Mesenchymal stem cell (in vitro differentiated cells and primary cell): ENCODE measurements at regions not wholly inside any gene's neighbourhood (a gene's known extent, or its start where the extent isn't known, plus 50 kb on each side); places are given as distances from the start of the nearest gene placed in this dataset.
A peak's percentile ranks its signal among the peaks of the same experiment; 100 is the strongest.

ENCODE experiments used
- DNase-seq: peaks from one replicate; pipeline ENCODE4 v3.0.0-alpha.2; 2013
- H2AFZ ChIP-seq: one replicate; pipeline ENCODE4 v1.6.1; 2013; ENCODE audit warnings: low read depth, mild to moderate bottlenecking, control low read depth, inconsistent platforms, low read length, moderate library complexity
- H2AK5ac ChIP-seq: 2 replicates; pipeline ENCODE4 v1.6.1; 2013; ENCODE audit warnings: low read length, moderate library complexity, mild to moderate bottlenecking, inconsistent platforms; ENCODE audit not compliant: severe bottlenecking
- H2BK120ac ChIP-seq: one replicate; pipeline ENCODE4 v1.6.1; 2013; ENCODE audit warnings: low read depth, mild to moderate bottlenecking, inconsistent platforms, low read length, moderate library complexity
- H2BK12ac ChIP-seq, 2 experiments: one replicate each; pipeline ENCODE4 v1.6.1; 2013; ENCODE audit warnings: inconsistent platforms in 2 of 2, low read length in 2 of 2, mild to moderate bottlenecking in 2 of 2, moderate library complexity in 2 of 2, control low read depth in 1 of 2
- H2BK15ac ChIP-seq: one replicate; pipeline ENCODE4 v1.6.1; 2013; ENCODE audit warnings: mild to moderate bottlenecking, low read depth, inconsistent platforms; ENCODE audit not compliant: poor library complexity, severe bottlenecking
- H2BK5ac ChIP-seq: 2 replicates; pipeline ENCODE4 v1.6.1; 2013; ENCODE audit warnings: low read depth, mild to moderate bottlenecking, low read length, control low read depth, inconsistent platforms; ENCODE audit not compliant: poor library complexity, severe bottlenecking
- H3K14ac ChIP-seq, 2 experiments: one replicate each; pipeline ENCODE4 v1.6.1; 2013; ENCODE audit warnings: inconsistent platforms in 2 of 2, low read length in 2 of 2, control low read depth in 1 of 2, mild to moderate bottlenecking in 1 of 2, moderate library complexity in 1 of 2
- H3K18ac ChIP-seq, 2 experiments: one replicate each; pipeline ENCODE4 v1.6.1; 2013; ENCODE audit warnings: inconsistent platforms in 2 of 2, low read length in 2 of 2, control low read depth in 1 of 2, low read depth in 1 of 2, mild to moderate bottlenecking in 1 of 2
- H3K23ac ChIP-seq, 2 experiments: one replicate each; pipeline ENCODE4 v1.6.1; 2013; ENCODE audit warnings: inconsistent platforms in 2 of 2, low read length in 2 of 2, mild to moderate bottlenecking in 2 of 2, moderate library complexity in 2 of 2, control low read depth in 1 of 2
- H3K27ac ChIP-seq: 2 replicates; pipeline ENCODE4 v1.5.1; 2013; ENCODE audit warnings: mild to moderate bottlenecking, moderate library complexity, low read length, control low read depth, inconsistent platforms; ENCODE audit not compliant: poor library complexity, severe bottlenecking
- H3K27me3 ChIP-seq, 2 experiments: 2 replicates each; pipeline versions ENCODE4 v1.6.1 to v1.7.0; 2013; ENCODE audit warnings: low read length in 2 of 2, mild to moderate bottlenecking in 2 of 2, moderate library complexity in 2 of 2, control low read depth in 1 of 2, inconsistent platforms in 1 of 2; ENCODE audit not compliant: control insufficient read depth in 1 of 2, insufficient read depth in 1 of 2
- H3K36me3 ChIP-seq, 2 experiments: 2 replicates each; pipeline versions ENCODE4 v1.6.1 to v1.7.0; 2013; ENCODE audit warnings: low read length in 2 of 2, control low read depth in 1 of 2, inconsistent platforms in 1 of 2, low read depth in 1 of 2, mild to moderate bottlenecking in 1 of 2; ENCODE audit not compliant: insufficient read depth in 2 of 2, control insufficient read depth in 1 of 2
- H3K4ac ChIP-seq, 2 experiments: one replicate each; pipeline ENCODE4 v1.6.1; 2013; ENCODE audit warnings: inconsistent platforms in 2 of 2, low read length in 2 of 2, mild to moderate bottlenecking in 2 of 2, moderate library complexity in 2 of 2, control low read depth in 1 of 2, low read depth in 1 of 2
- H3K4me1 ChIP-seq: 2 replicates; pipeline ENCODE4 v1.6.1; 2013; ENCODE audit warnings: low read depth, low read length, control low read depth; ENCODE audit not compliant: control insufficient read depth, insufficient read depth
- H3K4me2 ChIP-seq: 2 replicates; pipeline ENCODE4 v1.6.1; 2013; ENCODE audit warnings: low read length, mild to moderate bottlenecking, inconsistent platforms; ENCODE audit not compliant: poor library complexity, severe bottlenecking
- H3K4me3 ChIP-seq, 2 experiments: 2 replicates each; pipeline versions ENCODE4 v1.5.1 to v1.7.0; 2013; ENCODE audit warnings: low read length in 2 of 2, mild to moderate bottlenecking in 2 of 2, control low read depth in 1 of 2, low read depth in 1 of 2; ENCODE audit not compliant: insufficient read depth in 1 of 2
- H3K79me1 ChIP-seq: replicated peaks from 2 replicates; pipeline ENCODE4 v1.6.1; 2013; ENCODE audit warnings: mild to moderate bottlenecking, control low read depth, low read length, inconsistent platforms; ENCODE audit not compliant: poor library complexity, severe bottlenecking
- H3K9ac ChIP-seq: 2 replicates; pipeline ENCODE4 v1.7.0; 2013; ENCODE audit warnings: mild to moderate bottlenecking, low read length, moderate library complexity
- H3K9me3 ChIP-seq: 2 replicates; pipeline ENCODE4 v1.7.0; 2013; ENCODE audit warnings: mild to moderate bottlenecking, low read length; ENCODE audit not compliant: control insufficient read depth
- H4K8ac ChIP-seq: one replicate; pipeline ENCODE4 v1.6.1; 2013; ENCODE audit warnings: inconsistent platforms, mild to moderate bottlenecking, low read length, moderate library complexity
- H4K91ac ChIP-seq: one replicate; pipeline ENCODE4 v1.6.1; 2013; ENCODE audit warnings: mild to moderate bottlenecking, low read length, inconsistent platforms
- WGBS: methylation state at CpG from one replicate; pipeline ENCODE4 v1.1.7; 2013; ENCODE audit warnings: mixed read lengths; 5-methylcytosine and 5-hydroxymethylcytosine counted together

DNA sequence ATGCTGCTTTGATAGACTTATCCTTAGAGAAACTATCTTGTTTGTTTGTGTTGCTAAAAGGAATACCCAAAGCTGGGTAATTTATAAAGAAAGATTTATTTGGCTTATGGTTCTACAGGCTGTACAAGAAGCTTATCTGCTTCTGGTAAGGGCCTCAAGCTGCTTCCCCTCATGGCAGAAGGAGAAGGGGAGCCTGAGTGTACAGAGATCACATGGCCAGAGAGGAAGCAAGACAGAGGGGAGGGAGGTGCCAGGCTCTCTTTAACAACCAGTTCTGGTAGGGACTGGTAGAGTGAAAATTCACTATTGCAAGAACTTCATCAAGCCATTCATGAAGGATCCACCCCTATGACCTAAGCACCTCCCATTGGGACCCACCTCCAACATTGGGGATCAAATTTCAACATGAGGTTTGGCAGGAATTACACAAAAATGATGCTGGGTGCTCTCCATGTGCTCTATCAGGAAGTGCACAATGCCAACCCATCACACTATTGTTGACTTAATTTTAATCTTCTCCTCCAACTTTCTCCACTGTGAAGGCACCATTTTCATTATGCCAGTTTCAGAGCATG is 115.1 kb upstream of the SHB start:
- H3K23ac ChIP-seq: no peak overlapping the region
- no peak overlapping the region for H3K4me3 ChIP-seq
- no peak overlapping the region for H3K4ac ChIP-seq
- no peak overlapping the region for H2AFZ ChIP-seq
- no peak for DNase-seq
- H3K4me2 ChIP-seq: no peak overlapping the region
- H2AK5ac ChIP-seq: no peak overlapping the region
- no peak overlapping the region for H4K91ac ChIP-seq
- H3K27ac ChIP-seq: no peak overlapping the region
- no peaks in the 10 kb centered on the region for H3K79me1 ChIP-seq
- H2BK5ac ChIP-seq: no peak overlapping the region
- no peak overlapping the region for H3K9ac ChIP-seq
- no peak overlapping the region for H2BK12ac ChIP-seq
- H3K4me1 ChIP-seq: peaks cover 10% of the 10 kb centered on the region
- H3K36me3 ChIP-seq: no peaks in the 10 kb centered on the region
- H2BK15ac ChIP-seq: no peak overlapping the region
- H3K27me3 ChIP-seq: no peaks in the 10 kb centered on the region
- H2BK120ac ChIP-seq: no peak overlapping the region
- H3K9me3 ChIP-seq: no peaks in the 10 kb centered on the region
- H4K8ac ChIP-seq: no peak overlapping the region
- no peak overlapping the region for H3K14ac ChIP-seq
- no peak overlapping the region for H3K18ac ChIP-seq

DNA sequence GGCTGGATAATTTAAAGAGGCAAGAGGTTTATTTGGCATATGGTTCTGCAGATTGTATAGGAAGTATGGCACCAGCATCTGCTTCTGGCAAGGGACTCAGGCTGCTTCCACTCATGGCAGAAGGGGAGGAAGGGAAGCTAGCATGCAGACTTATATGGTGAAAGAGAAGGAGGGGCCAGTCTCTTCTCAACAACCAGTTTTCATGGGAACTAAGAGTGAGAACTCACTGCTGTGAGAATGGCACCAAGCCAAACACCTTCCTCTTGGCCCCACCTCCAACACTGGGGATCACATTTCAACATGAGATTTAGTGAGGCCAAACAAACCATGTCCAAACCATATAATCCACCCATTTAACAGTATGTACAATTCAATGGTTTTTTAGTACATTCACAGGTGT is 113.3 kb upstream of the SHB start:
- no peak overlapping the region for H3K4me2 ChIP-seq
- no peak overlapping the region for H3K9ac ChIP-seq
- H2AK5ac ChIP-seq: no peak overlapping the region
- no peaks in the 10 kb centered on the region for H3K79me1 ChIP-seq
- no peak overlapping the region for H4K91ac ChIP-seq
- H2BK12ac ChIP-seq: no peak overlapping the region
- H3K14ac ChIP-seq: no peak overlapping the region
- DNase-seq: peak; percentile 30
- no peak overlapping the region for H4K8ac ChIP-seq
- no peaks in the 10 kb centered on the region for H3K27me3 ChIP-seq
- no peak overlapping the region for H3K18ac ChIP-seq
- H2BK120ac ChIP-seq: no peak overlapping the region
- no peak overlapping the region for H2BK15ac ChIP-seq
- H2AFZ ChIP-seq: no peak overlapping the region
- H3K4ac ChIP-seq: no peak overlapping the region
- H2BK5ac ChIP-seq: no peak overlapping the region
- no peak overlapping the region for H3K27ac ChIP-seq
- no peak overlapping the region for H3K23ac ChIP-seq
- no peaks in the 10 kb centered on the region for H3K36me3 ChIP-seq
- no peak overlapping the region for H3K4me3 ChIP-seq
- H3K4me1 ChIP-seq: peaks cover 19% of the 10 kb centered on the region
- no peaks in the 10 kb centered on the region for H3K9me3 ChIP-seq

DNA sequence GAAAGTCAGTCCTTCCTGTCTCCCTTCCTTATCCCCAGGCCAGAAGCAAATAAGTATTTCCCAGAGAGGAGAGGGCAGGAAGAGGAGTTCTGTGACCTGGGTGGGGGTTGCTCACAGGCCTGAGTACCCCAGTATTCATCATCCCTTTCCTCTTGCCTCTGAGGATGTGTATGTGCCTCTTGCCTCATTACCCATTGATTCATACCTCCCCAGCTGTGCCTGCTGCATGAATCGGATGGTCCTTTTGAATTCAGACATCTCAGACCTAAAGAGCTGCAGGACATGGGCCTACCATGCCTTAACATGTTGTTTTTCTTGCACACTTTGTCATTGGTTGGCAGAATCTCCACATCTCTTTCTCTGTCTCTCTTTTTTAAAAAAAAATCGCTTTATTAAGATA is 112.8 kb upstream of the SHB start:
- H3K27ac ChIP-seq: no peak overlapping the region
- H2BK15ac ChIP-seq: no peak overlapping the region
- DNase-seq: no peak
- H4K8ac ChIP-seq: no peak overlapping the region
- no peak overlapping the region for H3K4ac ChIP-seq
- no peak overlapping the region for H3K4me2 ChIP-seq
- H3K36me3 ChIP-seq: no peaks in the 10 kb centered on the region
- peak overlapping the region in 1 of 2 experiments; percentile 21 for H3K4me3 ChIP-seq
- no peak overlapping the region for H3K18ac ChIP-seq
- WGBS: 89% methylated on average over 1 of the region's 2 CpGs
- peak overlapping the region; percentile 39 for H3K9ac ChIP-seq
- H3K4me1 ChIP-seq: peaks cover 19% of the 10 kb centered on the region
- H2AFZ ChIP-seq: no peak overlapping the region
- no peak overlapping the region for H3K14ac ChIP-seq
- no peak overlapping the region for H2BK12ac ChIP-seq
- no peak overlapping the region for H2AK5ac ChIP-seq
- H3K27me3 ChIP-seq: no peaks in the 10 kb centered on the region
- H3K23ac ChIP-seq: no peak overlapping the region
- H2BK120ac ChIP-seq: no peak overlapping the region
- H3K9me3 ChIP-seq: no peaks in the 10 kb centered on the region
- H4K91ac ChIP-seq: no peak overlapping the region
- no peak overlapping the region for H2BK5ac ChIP-seq
- H3K79me1 ChIP-seq: no peaks in the 10 kb centered on the region

DNA sequence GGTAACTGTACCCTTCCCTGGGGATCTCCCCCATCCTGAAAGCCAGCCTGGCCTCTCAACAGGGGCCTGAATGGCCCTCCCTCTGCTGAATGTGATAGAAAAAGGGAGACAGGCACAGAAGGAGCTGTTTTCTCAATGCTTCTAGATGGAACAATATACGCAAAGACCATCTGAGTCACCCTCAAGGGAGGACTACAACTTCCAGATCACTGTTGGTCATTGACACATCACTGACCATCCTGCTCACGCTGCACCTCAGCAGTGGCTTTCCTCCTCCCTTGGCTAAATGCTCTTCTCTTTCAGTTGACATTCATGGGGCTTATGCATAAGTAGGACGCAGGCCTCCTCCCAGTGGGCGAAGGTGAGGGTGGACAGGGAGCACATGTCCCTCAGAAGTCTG is 112.2 kb upstream of the SHB start:
- no peaks in the 10 kb centered on the region for H3K36me3 ChIP-seq
- no peak overlapping the region for H2BK12ac ChIP-seq
- WGBS: 81% methylated on average over 4 of the region's 4 CpGs
- no peak overlapping the region for H3K23ac ChIP-seq
- no peaks in the 10 kb centered on the region for H3K9me3 ChIP-seq
- DNase-seq: peak; percentile 22
- no peak overlapping the region for H3K18ac ChIP-seq
- H2BK5ac ChIP-seq: no peak overlapping the region
- no peaks in the 10 kb centered on the region for H3K27me3 ChIP-seq
- peaks cover 17% of the 10 kb centered on the region for H3K4me1 ChIP-seq
- H4K8ac ChIP-seq: no peak overlapping the region
- H2BK15ac ChIP-seq: no peak overlapping the region
- peak overlapping the region; percentile 42 for H3K9ac ChIP-seq
- H2AK5ac ChIP-seq: no peak overlapping the region
- no peaks in the 10 kb centered on the region for H3K79me1 ChIP-seq
- no peak overlapping the region for H2AFZ ChIP-seq
- H3K4ac ChIP-seq: no peak overlapping the region
- no peak overlapping the region for H2BK120ac ChIP-seq
- H3K14ac ChIP-seq: no peak overlapping the region
- no peak overlapping the region for H3K4me2 ChIP-seq
- peak overlapping the region in 1 of 2 experiments; percentile 21 for H3K4me3 ChIP-seq
- no peak overlapping the region for H4K91ac ChIP-seq
- no peak overlapping the region for H3K27ac ChIP-seq
